H1 (cell line): ENCODE measurements at regions not wholly inside any gene's neighbourhood (a gene's known extent, or its start where the extent isn't known, plus 50 kb on each side); places are given as distances from the start of the nearest gene placed in this dataset.

ENCODE experiments used
- CTCF ChIA-PET: fragments of 300-600 bp; sonication (Branson Sonifier 250); formaldehyde crosslinking; loops from one replicate; lab custom pipeline; 2021; ENCODE audit not compliant: partially characterized antibody; lab: Charles Lee
- POLR2A ChIA-PET: fragments of 300-600 bp; sonication (Branson Sonifier 250); formaldehyde crosslinking; loops from one replicate; lab custom pipeline; 2021; ENCODE audit warnings: inconsistent platforms; ENCODE audit not compliant: partially characterized antibody; lab: Charles Lee
- DNase-seq, 2 experiments: peaks; one replicate each; pipeline versions ENCODE4 v3.0.0 to v3.0.0-alpha.2; 2010 to 2022; ENCODE audit warnings: low spot score in 2 of 2, low read depth in 1 of 2, mixed read lengths in 1 of 2
- FAIRE-seq: peaks from 2 replicates; lab custom pipeline; 2011; peaks lifted over from hg19 to GRCh38; lab: Jason Lieb, UNC
- H2AFZ ChIP-seq: 2 replicates; pipeline ENCODE4 v1.8.1; 2012; ENCODE audit warnings: low read length, inconsistent platforms
- H2AK5ac ChIP-seq: 2 replicates; pipeline ENCODE4 v1.6.1; 2013; ENCODE audit warnings: low read depth, low read length
- H2BK120ac ChIP-seq: replicated peaks from 2 replicates; pipeline ENCODE3; 2013; ENCODE audit warnings: low read depth, low read length, inconsistent platforms
- H2BK12ac ChIP-seq: 2 replicates; pipeline ENCODE4 v1.6.1; 2013; ENCODE audit warnings: low read depth, low read length
- H2BK15ac ChIP-seq: 2 replicates; pipeline ENCODE4 v1.6.1; 2013; ENCODE audit warnings: low read length
- H2BK20ac ChIP-seq: 2 replicates; pipeline ENCODE4 v1.6.1; 2013; ENCODE audit warnings: low read length
- H2BK5ac ChIP-seq: 2 replicates; pipeline ENCODE4 v1.6.1; 2013; ENCODE audit warnings: low read depth, low read length
- H3K14ac ChIP-seq: 2 replicates; pipeline ENCODE4 v1.6.1; 2013; ENCODE audit warnings: inconsistent platforms; ENCODE audit not compliant: insufficient read length
- H3K18ac ChIP-seq: 2 replicates; pipeline ENCODE4 v1.6.1; 2013; ENCODE audit warnings: low read length; ENCODE audit errors: extremely low read depth
- H3K23ac ChIP-seq: 2 replicates; pipeline ENCODE4 v1.6.1; 2013; ENCODE audit warnings: inconsistent platforms; ENCODE audit not compliant: insufficient read length
- H3K23me2 ChIP-seq: 2 replicates; pipeline ENCODE4 v1.6.1; 2013; ENCODE audit warnings: low read depth, low read length
- H3K27ac ChIP-seq: 2 replicates; pipeline ENCODE4 v1.6.1; 2011; ENCODE audit warnings: low read depth, low read length, inconsistent platforms
- H3K27me3 ChIP-seq, 4 experiments: replicated peaks in 1 of 4; 1 replicate in 1 of 4; 2 replicates in 3 of 4; pipeline versions ENCODE4 v1.6.1 to v1.8.1; 2011 to 2013; ENCODE audit warnings: low read length in 3 of 4, mild to moderate bottlenecking in 3 of 4, inconsistent platforms in 2 of 4, mixed read lengths in 2 of 4, moderate library complexity in 1 of 4; ENCODE audit not compliant: control insufficient read depth in 3 of 4, insufficient read depth in 3 of 4; ENCODE audit errors: extremely low read depth in 1 of 4
- H3K36me3 ChIP-seq, 4 experiments: 2 replicates each; pipeline versions ENCODE4 v1.6.1 to v1.8.1; 2011 to 2013; ENCODE audit warnings: mild to moderate bottlenecking in 4 of 4, low read length in 3 of 4, moderate library complexity in 2 of 4, control low read depth in 1 of 4, inconsistent platforms in 1 of 4; ENCODE audit not compliant: insufficient read depth in 4 of 4, control insufficient read depth in 2 of 4
- H3K4ac ChIP-seq: replicated peaks from 2 replicates; pipeline ENCODE3; 2013; ENCODE audit warnings: low read length, low read depth, mixed read lengths, inconsistent platforms; ENCODE audit not compliant: insufficient read length
- H3K4me1 ChIP-seq, 4 experiments: replicated peaks in 1 of 4; 1 replicate in 1 of 4; 2 replicates in 3 of 4; pipeline versions ENCODE4 v1.6.1 to v1.8.1; 2011 to 2013; ENCODE audit warnings: low read length in 3 of 4, inconsistent platforms in 2 of 4, mixed read lengths in 1 of 4; ENCODE audit not compliant: insufficient read depth in 4 of 4, control insufficient read depth in 3 of 4
- H3K4me2 ChIP-seq, 2 experiments: 2 replicates each; pipeline versions ENCODE4 v1.6.1 to v1.8.1; 2011 to 2013; ENCODE audit warnings: low read depth in 2 of 2, low read length in 2 of 2, control low read depth in 1 of 2, inconsistent platforms in 1 of 2, mild to moderate bottlenecking in 1 of 2; ENCODE audit not compliant: insufficient read depth in 1 of 2
- H3K4me3 ChIP-seq, 4 experiments: fragments of 200-600, 300-600 bp in 1 of 4; sonication (generic), shearing (Covaris generic), sonication (Bioruptor Twin) in 1 of 4; 2 replicates each; pipeline versions ENCODE4 v1.5.1 to v1.8.1; 2011 to 2016; ENCODE audit warnings: low read length in 4 of 4, low read depth in 3 of 4, control low read depth in 2 of 4, inconsistent platforms in 2 of 4, mild to moderate bottlenecking in 2 of 4, mixed read lengths in 1 of 4, moderate library complexity in 1 of 4; ENCODE audit not compliant: insufficient read depth in 2 of 4; ENCODE audit errors: extremely low read depth in 1 of 4
- H3K56ac ChIP-seq: replicated peaks from 2 replicates; pipeline ENCODE3; 2013; ENCODE audit warnings: low read depth, mild to moderate bottlenecking, mixed read lengths, low read length, inconsistent platforms; ENCODE audit not compliant: insufficient read length
- H3K79me1 ChIP-seq: 2 replicates; pipeline ENCODE4 v1.6.1; 2013; ENCODE audit warnings: low read depth, low read length, control low read depth
- H3K79me2 ChIP-seq, 2 experiments: 2 replicates each; pipeline versions ENCODE4 v1.6.1 to v1.8.1; 2012 to 2013; ENCODE audit warnings: low read length in 2 of 2, mild to moderate bottlenecking in 2 of 2, inconsistent platforms in 1 of 2; ENCODE audit not compliant: insufficient read depth in 2 of 2, control insufficient read depth in 1 of 2
- H3K9ac ChIP-seq, 4 experiments: replicated peaks in 1 of 4; 1 replicate in 1 of 4; 2 replicates in 3 of 4; pipeline versions ENCODE4 v1.6.1 to v1.8.1; 2011 to 2013; ENCODE audit warnings: low read depth in 3 of 4, low read length in 3 of 4, control low read depth in 2 of 4, mild to moderate bottlenecking in 2 of 4, moderate library complexity in 2 of 4, inconsistent platforms in 1 of 4; ENCODE audit errors: extremely low read depth in 1 of 4
- H3K9me3 ChIP-seq, 2 experiments: 2 replicates each; pipeline versions ENCODE4 v1.6.1 to v1.8.1; 2012 to 2013; ENCODE audit warnings: mild to moderate bottlenecking in 2 of 2, moderate library complexity in 2 of 2, control low read depth in 1 of 2, inconsistent platforms in 1 of 2, low read depth in 1 of 2, low read length in 1 of 2, mixed read lengths in 1 of 2; ENCODE audit not compliant: insufficient read depth in 2 of 2
- H4K20me1 ChIP-seq, 2 experiments: replicated peaks in 1 of 2; 2 replicates each; pipeline versions ENCODE3 to v1.8.1; 2011 to 2013; ENCODE audit warnings: inconsistent platforms in 2 of 2, low read length in 2 of 2, mild to moderate bottlenecking in 1 of 2; ENCODE audit not compliant: insufficient read depth in 2 of 2, control insufficient read depth in 1 of 2
- H4K5ac ChIP-seq: 2 replicates; pipeline ENCODE4 v1.6.1; 2013; ENCODE audit warnings: low read length, low read depth, mixed read lengths, inconsistent platforms; ENCODE audit not compliant: insufficient read length
- H4K8ac ChIP-seq: 2 replicates; pipeline ENCODE4 v1.8.0; 2013; ENCODE audit warnings: mild to moderate bottlenecking, moderate library complexity, low read length, inconsistent platforms; ENCODE audit not compliant: insufficient read depth; ENCODE audit errors: extremely low read depth
- H4K91ac ChIP-seq: replicated peaks from 2 replicates; pipeline ENCODE3; 2013; ENCODE audit warnings: low read length, mixed read lengths, inconsistent platforms; ENCODE audit not compliant: insufficient read length
- CBX8 ChIP-seq: fragments of 300-800, 300-1000 bp; sonication (generic); IDR thresholded peaks from 2 replicates; pipeline ENCODE4 v1.7.1; 2016; ENCODE audit warnings: low read depth, low read length, borderline replicate concordance
- CHD1 ChIP-seq: IDR thresholded peaks from 2 replicates; pipeline ENCODE4 v1.6.1; 2012; ENCODE audit warnings: low read depth, low read length, improper control_type of control experiment
- EGR1 ChIP-seq: IDR thresholded peaks from 2 replicates; pipeline ENCODE4 v1.6.1; 2011; ENCODE audit warnings: low read depth, low read length, borderline replicate concordance
- POLR2A ChIP-seq, 2 experiments: IDR thresholded peaks; 1 replicate in 1 of 2; 2 replicates in 1 of 2; pipeline ENCODE4 v1.6.1; 2011; ENCODE audit warnings: low read depth in 2 of 2, low read length in 2 of 2, mild to moderate bottlenecking in 2 of 2; ENCODE audit errors: control extremely low read depth in 1 of 2
- SP4 ChIP-seq: IDR thresholded peaks from 2 replicates; pipeline ENCODE4 v1.6.1; 2012; ENCODE audit warnings: low read length, inconsistent platforms
- WGBS, 2 experiments: shearing (Covaris generic) in 1 of 2; methylation state at CpG; one replicate each; pipeline versions ENCODE4 v1.1.6 to v1.1.7; 2013 to 2015; ENCODE audit warnings: low lambda C conversion rate in 2 of 2, mixed read lengths in 2 of 2, inconsistent platforms in 1 of 2, low coverage in 1 of 2, missing lambda C conversion rate in 1 of 2; ENCODE audit not compliant: insufficient replicate concordance in 2 of 2, insufficient coverage in 1 of 2, insufficient read length in 1 of 2; ENCODE audit errors: extremely low coverage in 1 of 2, missing lambda C conversion rate in 1 of 2; 5-methylcytosine and 5-hydroxymethylcytosine counted together

DNA sequence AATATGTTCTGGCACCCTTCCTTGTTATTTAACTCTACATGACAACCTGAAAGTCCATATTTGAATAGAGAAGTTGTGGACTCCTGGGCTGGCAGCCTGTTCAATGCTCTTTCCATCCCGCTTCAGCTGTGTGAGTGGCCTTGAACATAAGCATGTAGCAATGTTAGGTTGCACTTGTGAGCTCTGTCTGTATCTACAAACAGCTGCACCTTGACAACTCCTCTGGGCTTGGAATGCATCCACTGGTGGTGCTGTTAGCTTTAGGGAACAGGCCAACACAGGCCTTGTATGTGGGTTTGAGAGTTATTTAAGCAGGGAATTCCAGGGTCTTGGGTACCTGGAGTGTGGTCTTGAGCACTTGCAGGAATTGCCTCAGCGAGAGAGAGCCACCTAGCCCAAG, 141.2 kb downstream of the DTHD1 start:
- Histone ChIP-seq H3K79me2 (no peaks in the 10 kb centered on the region), H3K23me2 (no peaks in the 10 kb centered on the region), H3K9me3 (no peaks in the 10 kb centered on the region), H2BK120ac (no peak overlapping the region), H4K91ac (no peak overlapping the region), H2BK12ac (no peak overlapping the region), H3K23ac (no peak overlapping the region), H3K36me3 (no peaks in the 10 kb centered on the region), H3K18ac (no peak overlapping the region), H2BK5ac (no peak overlapping the region), H2BK15ac (no peak overlapping the region), H4K5ac (no peak overlapping the region), H3K14ac (no peak overlapping the region), H3K9ac (no peak overlapping the region), H3K56ac (no peak overlapping the region), H3K27me3 (no peaks in the 10 kb centered on the region), H2AK5ac (no peak overlapping the region), H2BK20ac (no peak overlapping the region), H4K8ac (no peak overlapping the region), H2AFZ (no peak overlapping the region), H3K27ac (no peak overlapping the region), H3K4ac (no peak overlapping the region), H3K4me3 (no peak overlapping the region), H4K20me1 (no peaks in the 10 kb centered on the region), H3K79me1 (no peaks in the 10 kb centered on the region), H3K4me2 (no peak overlapping the region), H3K4me1 (no peaks in the 10 kb centered on the region)
- no peak for DNase-seq
- 95% methylated on average over 2 of the region's 2 CpGs; no CpG with 5 or more reads in 1 of the 2 experiments for WGBS, 2 experiments
- CTCF ChIA-PET: interaction anchor here (0.5 to 0.6 kb wide), 2 partner anchors 351 to 968 kb away, joined by 3 read pairs; no protein-coding TSS in a partner anchor
- POLR2A ChIA-PET: no interaction called here
- TF ChIP-seq SP4 (no peak), CBX8 (no peak), EGR1 (no peak), CHD1 (no peak), POLR2A (IDR thresholded peaks at IDR 0.05; ENCODE audit: control extremely low read depth in 1 of 2, low read depth in 2 of 2, low read length in 2 of 2) (no peak)
- no peak for FAIRE-seq
